H1 (cell line): ENCODE measurements at regions not wholly inside any gene's neighbourhood (a gene's known extent, or its start where the extent isn't known, plus 50 kb on each side); places are given as distances from the start of the nearest gene placed in this dataset.
A peak's percentile ranks its signal among the peaks of the same experiment; 100 is the strongest.

ENCODE experiments used
- CTCF ChIA-PET: fragments of 300-600 bp; sonication (Branson Sonifier 250); formaldehyde crosslinking; loops from one replicate; lab custom pipeline; 2021; ENCODE audit not compliant: partially characterized antibody; lab: Charles Lee
- POLR2A ChIA-PET: fragments of 300-600 bp; sonication (Branson Sonifier 250); formaldehyde crosslinking; loops from one replicate; lab custom pipeline; 2021; ENCODE audit warnings: inconsistent platforms; ENCODE audit not compliant: partially characterized antibody; lab: Charles Lee
- DNase-seq, 2 experiments: peaks; one replicate each; pipeline versions ENCODE4 v3.0.0 to v3.0.0-alpha.2; 2010 to 2022; ENCODE audit warnings: low spot score in 2 of 2, low read depth in 1 of 2, mixed read lengths in 1 of 2
- FAIRE-seq: peaks from 2 replicates; lab custom pipeline; 2011; peaks lifted over from hg19 to GRCh38; lab: Jason Lieb, UNC
- H2AFZ ChIP-seq: 2 replicates; pipeline ENCODE4 v1.8.1; 2012; ENCODE audit warnings: low read length, inconsistent platforms
- H2AK5ac ChIP-seq: 2 replicates; pipeline ENCODE4 v1.6.1; 2013; ENCODE audit warnings: low read depth, low read length
- H2BK120ac ChIP-seq: replicated peaks from 2 replicates; pipeline ENCODE3; 2013; ENCODE audit warnings: low read depth, low read length, inconsistent platforms
- H2BK12ac ChIP-seq: 2 replicates; pipeline ENCODE4 v1.6.1; 2013; ENCODE audit warnings: low read depth, low read length
- H2BK15ac ChIP-seq: 2 replicates; pipeline ENCODE4 v1.6.1; 2013; ENCODE audit warnings: low read length
- H2BK20ac ChIP-seq: 2 replicates; pipeline ENCODE4 v1.6.1; 2013; ENCODE audit warnings: low read length
- H2BK5ac ChIP-seq: 2 replicates; pipeline ENCODE4 v1.6.1; 2013; ENCODE audit warnings: low read depth, low read length
- H3K14ac ChIP-seq: 2 replicates; pipeline ENCODE4 v1.6.1; 2013; ENCODE audit warnings: inconsistent platforms; ENCODE audit not compliant: insufficient read length
- H3K18ac ChIP-seq: 2 replicates; pipeline ENCODE4 v1.6.1; 2013; ENCODE audit warnings: low read length; ENCODE audit errors: extremely low read depth
- H3K23ac ChIP-seq: 2 replicates; pipeline ENCODE4 v1.6.1; 2013; ENCODE audit warnings: inconsistent platforms; ENCODE audit not compliant: insufficient read length
- H3K23me2 ChIP-seq: 2 replicates; pipeline ENCODE4 v1.6.1; 2013; ENCODE audit warnings: low read depth, low read length
- H3K27ac ChIP-seq: 2 replicates; pipeline ENCODE4 v1.6.1; 2011; ENCODE audit warnings: low read depth, low read length, inconsistent platforms
- H3K27me3 ChIP-seq, 4 experiments: replicated peaks in 1 of 4; 1 replicate in 1 of 4; 2 replicates in 3 of 4; pipeline versions ENCODE4 v1.6.1 to v1.8.1; 2011 to 2013; ENCODE audit warnings: low read length in 3 of 4, mild to moderate bottlenecking in 3 of 4, inconsistent platforms in 2 of 4, mixed read lengths in 2 of 4, moderate library complexity in 1 of 4; ENCODE audit not compliant: control insufficient read depth in 3 of 4, insufficient read depth in 3 of 4; ENCODE audit errors: extremely low read depth in 1 of 4
- H3K36me3 ChIP-seq, 4 experiments: 2 replicates each; pipeline versions ENCODE4 v1.6.1 to v1.8.1; 2011 to 2013; ENCODE audit warnings: mild to moderate bottlenecking in 4 of 4, low read length in 3 of 4, moderate library complexity in 2 of 4, control low read depth in 1 of 4, inconsistent platforms in 1 of 4; ENCODE audit not compliant: insufficient read depth in 4 of 4, control insufficient read depth in 2 of 4
- H3K4ac ChIP-seq: replicated peaks from 2 replicates; pipeline ENCODE3; 2013; ENCODE audit warnings: low read length, low read depth, mixed read lengths, inconsistent platforms; ENCODE audit not compliant: insufficient read length
- H3K4me1 ChIP-seq, 4 experiments: replicated peaks in 1 of 4; 1 replicate in 1 of 4; 2 replicates in 3 of 4; pipeline versions ENCODE4 v1.6.1 to v1.8.1; 2011 to 2013; ENCODE audit warnings: low read length in 3 of 4, inconsistent platforms in 2 of 4, mixed read lengths in 1 of 4; ENCODE audit not compliant: insufficient read depth in 4 of 4, control insufficient read depth in 3 of 4
- H3K4me2 ChIP-seq, 2 experiments: 2 replicates each; pipeline versions ENCODE4 v1.6.1 to v1.8.1; 2011 to 2013; ENCODE audit warnings: low read depth in 2 of 2, low read length in 2 of 2, control low read depth in 1 of 2, inconsistent platforms in 1 of 2, mild to moderate bottlenecking in 1 of 2; ENCODE audit not compliant: insufficient read depth in 1 of 2
- H3K4me3 ChIP-seq, 4 experiments: fragments of 200-600, 300-600 bp in 1 of 4; sonication (generic), shearing (Covaris generic), sonication (Bioruptor Twin) in 1 of 4; 2 replicates each; pipeline versions ENCODE4 v1.5.1 to v1.8.1; 2011 to 2016; ENCODE audit warnings: low read length in 4 of 4, low read depth in 3 of 4, control low read depth in 2 of 4, inconsistent platforms in 2 of 4, mild to moderate bottlenecking in 2 of 4, mixed read lengths in 1 of 4, moderate library complexity in 1 of 4; ENCODE audit not compliant: insufficient read depth in 2 of 4; ENCODE audit errors: extremely low read depth in 1 of 4
- H3K56ac ChIP-seq: replicated peaks from 2 replicates; pipeline ENCODE3; 2013; ENCODE audit warnings: low read depth, mild to moderate bottlenecking, mixed read lengths, low read length, inconsistent platforms; ENCODE audit not compliant: insufficient read length
- H3K79me1 ChIP-seq: 2 replicates; pipeline ENCODE4 v1.6.1; 2013; ENCODE audit warnings: low read depth, low read length, control low read depth
- H3K79me2 ChIP-seq, 2 experiments: 2 replicates each; pipeline versions ENCODE4 v1.6.1 to v1.8.1; 2012 to 2013; ENCODE audit warnings: low read length in 2 of 2, mild to moderate bottlenecking in 2 of 2, inconsistent platforms in 1 of 2; ENCODE audit not compliant: insufficient read depth in 2 of 2, control insufficient read depth in 1 of 2
- H3K9ac ChIP-seq, 4 experiments: replicated peaks in 1 of 4; 1 replicate in 1 of 4; 2 replicates in 3 of 4; pipeline versions ENCODE4 v1.6.1 to v1.8.1; 2011 to 2013; ENCODE audit warnings: low read depth in 3 of 4, low read length in 3 of 4, control low read depth in 2 of 4, mild to moderate bottlenecking in 2 of 4, moderate library complexity in 2 of 4, inconsistent platforms in 1 of 4; ENCODE audit errors: extremely low read depth in 1 of 4
- H3K9me3 ChIP-seq, 2 experiments: 2 replicates each; pipeline versions ENCODE4 v1.6.1 to v1.8.1; 2012 to 2013; ENCODE audit warnings: mild to moderate bottlenecking in 2 of 2, moderate library complexity in 2 of 2, control low read depth in 1 of 2, inconsistent platforms in 1 of 2, low read depth in 1 of 2, low read length in 1 of 2, mixed read lengths in 1 of 2; ENCODE audit not compliant: insufficient read depth in 2 of 2
- H4K20me1 ChIP-seq, 2 experiments: replicated peaks in 1 of 2; 2 replicates each; pipeline versions ENCODE3 to v1.8.1; 2011 to 2013; ENCODE audit warnings: inconsistent platforms in 2 of 2, low read length in 2 of 2, mild to moderate bottlenecking in 1 of 2; ENCODE audit not compliant: insufficient read depth in 2 of 2, control insufficient read depth in 1 of 2
- H4K5ac ChIP-seq: 2 replicates; pipeline ENCODE4 v1.6.1; 2013; ENCODE audit warnings: low read length, low read depth, mixed read lengths, inconsistent platforms; ENCODE audit not compliant: insufficient read length
- H4K8ac ChIP-seq: 2 replicates; pipeline ENCODE4 v1.8.0; 2013; ENCODE audit warnings: mild to moderate bottlenecking, moderate library complexity, low read length, inconsistent platforms; ENCODE audit not compliant: insufficient read depth; ENCODE audit errors: extremely low read depth
- H4K91ac ChIP-seq: replicated peaks from 2 replicates; pipeline ENCODE3; 2013; ENCODE audit warnings: low read length, mixed read lengths, inconsistent platforms; ENCODE audit not compliant: insufficient read length
- BCL11A ChIP-seq, 2 experiments: IDR thresholded peaks; one replicate each; pipeline ENCODE4 v1.6.1; 2011; ENCODE audit warnings: low read depth in 2 of 2, low read length in 2 of 2, mild to moderate bottlenecking in 2 of 2
- CBX8 ChIP-seq: fragments of 300-800, 300-1000 bp; sonication (generic); IDR thresholded peaks from 2 replicates; pipeline ENCODE4 v1.7.1; 2016; ENCODE audit warnings: low read depth, low read length, borderline replicate concordance
- EGR1 ChIP-seq: IDR thresholded peaks from 2 replicates; pipeline ENCODE4 v1.6.1; 2011; ENCODE audit warnings: low read depth, low read length, borderline replicate concordance
- GTF2F1 ChIP-seq: IDR thresholded peaks from 2 replicates; pipeline ENCODE4 v1.6.1; 2012; ENCODE audit warnings: low read depth, low read length, improper control_type of control experiment, borderline replicate concordance
- RNF2 ChIP-seq: fragments of 200-900, 300-1000 bp; sonication (generic); IDR thresholded peaks from 2 replicates; pipeline ENCODE4 v1.7.1; 2016; ENCODE audit warnings: borderline replicate concordance, low read depth, mild to moderate bottlenecking, antibody characterized with exemption, low read length; ENCODE audit not compliant: poor library complexity, severe bottlenecking; ENCODE audit errors: missing control alignments
- SP4 ChIP-seq: IDR thresholded peaks from 2 replicates; pipeline ENCODE4 v1.6.1; 2012; ENCODE audit warnings: low read length, inconsistent platforms
- WGBS, 2 experiments: shearing (Covaris generic) in 1 of 2; methylation state at CpG; one replicate each; pipeline versions ENCODE4 v1.1.6 to v1.1.7; 2013 to 2015; ENCODE audit warnings: low lambda C conversion rate in 2 of 2, mixed read lengths in 2 of 2, inconsistent platforms in 1 of 2, low coverage in 1 of 2, missing lambda C conversion rate in 1 of 2; ENCODE audit not compliant: insufficient replicate concordance in 2 of 2, insufficient coverage in 1 of 2, insufficient read length in 1 of 2; ENCODE audit errors: extremely low coverage in 1 of 2, missing lambda C conversion rate in 1 of 2; 5-methylcytosine and 5-hydroxymethylcytosine counted together
- TF ChIP-seq, protein P1 (sequence below): IDR thresholded peaks from 2 replicates; pipeline ENCODE4 v1.6.1; 2011; ENCODE audit warnings: low read depth, mild to moderate bottlenecking, low read length; ENCODE audit not compliant: insufficient read depth

GRCh38 chr4:42310806-42311205 lies 86.5 kb upstream of the SHISA3 start:
- Histone ChIP-seq H3K4me2 (no peak overlapping the region; a peak in 1 of 4 replicates), H3K36me3 (no peaks in the 10 kb centered on the region), H2AFZ (no peak overlapping the region), H3K27ac (no peak overlapping the region), H2BK15ac (peak overlapping the region; percentile 54), H4K8ac (no peak overlapping the region), H3K9me3 (peaks cover 0 to 4% of the 10 kb centered on the region in 2 experiments; a peak in 1 of 4 replicates), H3K79me2 (no peaks in the 10 kb centered on the region), H2AK5ac (peak overlapping the region; percentile 75), H4K20me1 (no peaks in the 10 kb centered on the region), H3K23me2 (no peaks in the 10 kb centered on the region), H3K23ac (no peak overlapping the region), H2BK12ac (peak overlapping the region; percentile 98), H4K91ac (peak overlapping the region; percentile 99), H2BK120ac (peak overlapping the region; percentile 85), H3K4me3 (no peak overlapping the region), H3K4me1 (peaks cover 11 to 24% (median 13%) of the 10 kb centered on the region in 4 experiments; a peak in 6 of 7 replicates), H2BK5ac (peak overlapping the region; percentile 88; the same call in 1 of the 2 replicates), H3K27me3 (no peaks in the 10 kb centered on the region), H3K9ac (no peak overlapping the region), H3K18ac (peak overlapping the region; percentile 89; the same call in 1 of the 2 replicates), H3K79me1 (no peaks in the 10 kb centered on the region; the same call in none of the 2 replicates), H3K4ac (peak overlapping the region; percentile 83), H4K5ac (no peak overlapping the region), H2BK20ac (peak overlapping the region; percentile 96), H3K14ac (no peak overlapping the region), H3K56ac (no peak overlapping the region)
- WGBS, 2 experiments = 82% methylated on average over 5 of the region's 5 CpGs; no CpG with 5 or more reads in 1 of the 2 experiments
- FAIRE-seq (no peak), DNase-seq (no peak)
- ChIA-PET POLR2A (no interaction called here), CTCF (interaction anchor here (1.2 kb wide), 1 partner anchor 36 kb away, joined by 3 read pairs; no protein-coding TSS in a partner anchor)
- no peak for TF ChIP-seq SP4
- no peak for TF ChIP-seq RNF2
- TF ChIP-seq EGR1 = no peak
- no peak for TF ChIP-seq GTF2F1
- TF ChIP-seq CBX8 = no peak
- TF ChIP-seq BCL11A (IDR thresholded peaks at IDR 0.05; ENCODE audit: low read depth in 2 of 2, low read length in 2 of 2) = no peak
- TF ChIP-seq, protein P1, sequence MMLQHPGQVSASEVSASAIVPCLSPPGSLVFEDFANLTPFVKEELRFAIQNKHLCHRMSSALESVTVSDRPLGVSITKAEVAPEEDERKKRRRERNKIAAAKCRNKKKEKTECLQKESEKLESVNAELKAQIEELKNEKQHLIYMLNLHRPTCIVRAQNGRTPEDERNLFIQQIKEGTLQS = no peak
